SK-N-MC (cell line): ENCODE measurements at regions not wholly inside any gene's neighbourhood (a gene's known extent, or its start where the extent isn't known, plus 50 kb on each side); places are given as distances from the start of the nearest gene placed in this dataset.

Source experiments
- EZH2 ChIP-seq: fragments of 200-600 bp; sonication (generic); IDR thresholded peaks from one replicate; pipeline ENCODE4 v1.6.1; 2017; ENCODE audit warnings: antibody characterized with exemption
- POLR2AphosphoS5 ChIP-seq: IDR thresholded peaks from 2 replicates; pipeline ENCODE4 v1.6.1; 2012; ENCODE audit warnings: mild to moderate bottlenecking, low read depth, low read length, borderline replicate concordance

GRCh38 chr10:35705051-35705450 is 63.0 kb upstream of the FZD8 start:
- TF ChIP-seq EZH2 (no peak), POLR2AphosphoS5 (no peak)
